SW 1271 (cell line): ENCODE measurements at regions not wholly inside any gene's neighbourhood (a gene's known extent, or its start where the extent isn't known, plus 50 kb on each side); places are given as distances from the start of the nearest gene placed in this dataset.
A peak's percentile ranks its signal among the peaks of the same experiment; 100 is the strongest.

ENCODE experiments used
- DNase-seq, 2 experiments: peaks; one replicate each; lab custom pipeline; 2025; lab: John Stamatoyannopoulos, UW

DNA sequence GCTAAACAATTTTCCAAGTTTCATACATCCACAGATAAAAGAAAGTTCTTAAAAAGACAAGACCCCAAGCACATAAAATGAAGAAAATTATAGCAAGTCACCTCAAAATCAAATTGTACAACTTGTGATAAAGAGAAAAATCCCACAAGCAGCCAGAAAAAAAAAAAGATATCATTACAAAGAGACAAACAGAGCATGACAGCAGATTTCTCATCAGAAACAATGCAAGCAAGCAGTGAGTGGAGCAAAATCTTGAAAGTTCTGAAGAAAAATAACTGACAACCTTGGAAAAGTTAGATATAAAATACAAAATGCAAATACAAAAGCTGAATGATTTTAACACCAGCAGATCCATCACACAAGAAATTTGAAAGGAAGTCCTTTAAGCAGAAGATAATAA is 194.5 kb upstream of the SOX5 start:
- DNase-seq: no peak

DNA sequence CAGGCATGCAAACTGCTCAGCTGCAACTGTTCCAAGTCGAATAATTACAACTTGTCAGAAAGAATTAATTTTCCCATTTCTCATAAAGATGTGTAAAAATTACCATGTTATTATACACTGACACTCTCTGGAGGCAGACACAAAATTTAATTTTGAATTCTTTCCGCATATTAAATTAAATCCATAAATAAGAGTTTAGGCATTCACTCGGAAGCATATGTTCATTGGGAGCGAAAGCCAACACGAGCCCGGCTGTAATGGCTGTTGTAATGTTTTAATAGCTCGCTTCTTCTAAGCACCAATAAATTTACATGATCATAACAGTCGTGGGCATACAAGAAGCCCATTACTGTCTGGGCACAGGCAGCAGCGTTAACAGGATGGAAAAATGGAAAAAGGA is 189.6 kb upstream of the SOX5 start:
- DNase-seq: no peak

GRCh38 chr12:24138041-24138440 is 188.6 kb upstream of the SOX5 start:
- no peak for DNase-seq

DNA sequence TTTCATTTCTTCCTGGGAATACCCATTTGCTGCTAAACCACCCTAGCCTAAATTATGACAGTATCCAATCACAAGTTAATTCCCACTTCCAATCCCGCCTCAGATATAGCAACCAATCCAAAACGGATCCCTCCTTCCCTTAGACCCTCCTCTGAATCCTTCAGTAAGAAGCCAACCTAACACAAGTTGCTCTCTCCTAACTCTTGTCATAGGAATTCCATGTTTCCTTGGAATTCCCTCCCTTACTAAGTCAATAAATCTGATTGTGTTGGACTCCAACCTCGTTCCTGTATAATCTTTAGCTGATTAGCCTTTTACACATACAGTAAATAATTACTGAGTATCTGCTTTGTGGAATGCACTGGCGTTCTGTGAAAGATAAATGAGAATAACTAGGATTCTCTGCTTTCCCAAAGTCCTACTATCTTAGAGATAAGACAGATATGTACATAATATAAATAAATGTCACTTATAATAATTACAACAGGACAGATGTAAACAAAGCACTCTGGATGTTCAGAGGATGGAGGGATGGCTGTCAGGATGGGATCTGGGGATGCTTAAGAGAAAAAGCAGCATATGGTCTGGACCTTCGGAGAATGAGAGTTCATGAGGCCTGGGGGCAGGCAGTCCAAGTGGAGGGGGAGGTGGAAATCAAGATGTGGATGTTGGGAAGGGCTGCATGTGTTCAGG is 185.8 kb upstream of the SOX5 start:
- DNase-seq: no peak

DNA sequence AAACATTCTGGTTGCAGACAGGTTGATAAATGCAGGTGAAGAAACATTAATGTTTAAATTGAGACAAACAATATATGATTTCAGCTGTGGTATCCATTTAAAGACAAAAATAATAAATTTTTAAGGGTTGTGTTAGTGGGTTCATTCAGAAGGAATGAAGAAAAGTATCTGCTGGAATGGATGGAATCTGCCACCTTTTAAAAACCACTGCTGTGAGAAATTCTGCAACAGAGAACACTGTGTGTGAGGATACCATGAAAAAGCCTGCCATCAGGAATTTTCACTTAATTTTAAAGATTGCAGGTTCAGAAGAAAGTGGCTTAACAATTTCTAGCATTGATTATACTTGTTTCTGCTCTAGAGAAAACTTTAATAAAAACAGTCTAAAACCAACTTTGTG is 184.6 kb upstream of the SOX5 start:
- DNase-seq: no peak

DNA sequence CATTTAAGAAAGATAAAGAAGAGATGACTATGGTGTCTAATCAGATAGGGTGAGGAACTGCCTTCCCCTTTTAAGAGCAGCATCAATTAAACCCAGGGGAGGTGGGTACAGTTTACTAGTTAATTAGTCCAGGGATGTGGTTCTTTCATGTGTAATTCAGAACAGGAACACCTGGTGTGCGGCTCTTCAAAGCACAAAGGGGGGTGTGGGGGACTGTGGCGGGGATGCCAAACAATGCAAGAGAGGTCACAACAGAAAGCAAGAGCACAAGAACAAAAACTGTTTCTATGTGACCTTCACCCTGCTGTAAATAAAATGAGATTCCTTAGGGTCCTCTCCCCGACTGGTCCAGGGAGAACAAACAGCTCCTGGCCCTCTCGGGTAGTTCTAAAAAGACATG is 183.9 kb upstream of the SOX5 start:
- DNase-seq: no peak

- DNase-seq: no peak
Observed at GRCh38 chr12:24127919-24128721, 178.7 kb upstream of the SOX5 start.

- DNase-seq: no peak
Observed at GRCh38 chr12:24125280-24125679, 175.8 kb upstream of the SOX5 start.

DNA sequence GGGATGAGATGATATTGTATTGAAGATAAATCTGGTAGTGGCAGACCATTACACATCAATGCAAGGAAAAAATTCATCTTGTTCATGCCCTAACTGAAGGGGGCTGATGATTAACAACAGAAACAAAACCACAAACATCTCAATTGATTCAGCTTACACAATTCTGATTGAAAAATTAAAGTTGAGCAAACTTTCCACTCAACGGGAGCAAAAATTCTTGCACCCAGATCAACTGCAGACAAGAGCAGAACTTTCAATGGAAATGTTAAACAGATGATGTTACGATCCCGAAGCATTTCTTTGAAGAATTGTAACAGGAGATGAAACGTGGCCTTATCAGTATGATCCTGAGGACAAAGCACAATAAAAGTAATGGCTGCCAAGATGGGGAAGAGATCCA is 172.4 kb upstream of the SOX5 start:
- no peak for DNase-seq

GRCh38 chr12:24118668-24119067 is 169.2 kb upstream of the SOX5 start:
- DNase-seq: no peak

DNA sequence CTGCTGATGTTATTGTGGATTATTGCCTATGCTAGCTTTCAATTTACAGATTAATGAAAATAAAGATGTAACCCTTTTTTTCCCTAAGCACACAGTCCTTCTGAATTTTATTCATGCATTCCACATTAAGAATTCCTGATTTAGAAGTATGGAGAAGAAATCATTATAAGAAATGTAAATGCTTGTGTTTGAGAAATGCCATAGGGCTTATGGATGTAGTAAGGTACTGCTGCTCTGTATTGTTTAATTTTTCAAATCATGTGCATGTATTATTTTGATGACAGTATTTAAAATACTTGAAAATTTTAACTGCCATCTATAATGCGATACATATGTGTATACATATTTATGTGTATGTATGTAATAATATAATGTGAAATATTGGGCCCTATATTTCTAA is 167.1 kb upstream of the SOX5 start:
- no peak for DNase-seq

DNA sequence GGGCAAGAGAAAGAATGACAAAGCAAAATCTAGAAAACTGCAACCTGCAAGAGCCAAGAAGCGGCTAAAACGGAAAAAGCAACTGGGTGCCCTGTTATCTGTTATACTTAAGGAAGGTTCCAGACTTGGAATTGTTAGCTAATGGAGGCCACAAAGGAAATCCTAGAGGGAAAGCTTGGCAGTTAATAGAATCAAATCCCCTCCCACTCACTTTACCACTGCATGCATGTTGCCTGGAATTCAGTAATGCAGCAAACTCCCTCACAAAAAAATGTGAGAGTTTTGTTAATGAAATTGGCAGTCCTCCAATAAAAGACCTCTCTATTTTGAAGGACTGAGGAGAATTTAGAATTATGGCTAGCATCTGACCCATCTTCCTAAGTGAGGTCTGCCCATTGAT is 164.2 kb upstream of the SOX5 start:
- DNase-seq: no peak

- DNase-seq: no peak
Observed at GRCh38 chr12:24111616-24112015, 162.1 kb upstream of the SOX5 start.

- DNase-seq: no peak
Observed at GRCh38 chr12:24111086-24111485, 161.6 kb upstream of the SOX5 start.

DNA sequence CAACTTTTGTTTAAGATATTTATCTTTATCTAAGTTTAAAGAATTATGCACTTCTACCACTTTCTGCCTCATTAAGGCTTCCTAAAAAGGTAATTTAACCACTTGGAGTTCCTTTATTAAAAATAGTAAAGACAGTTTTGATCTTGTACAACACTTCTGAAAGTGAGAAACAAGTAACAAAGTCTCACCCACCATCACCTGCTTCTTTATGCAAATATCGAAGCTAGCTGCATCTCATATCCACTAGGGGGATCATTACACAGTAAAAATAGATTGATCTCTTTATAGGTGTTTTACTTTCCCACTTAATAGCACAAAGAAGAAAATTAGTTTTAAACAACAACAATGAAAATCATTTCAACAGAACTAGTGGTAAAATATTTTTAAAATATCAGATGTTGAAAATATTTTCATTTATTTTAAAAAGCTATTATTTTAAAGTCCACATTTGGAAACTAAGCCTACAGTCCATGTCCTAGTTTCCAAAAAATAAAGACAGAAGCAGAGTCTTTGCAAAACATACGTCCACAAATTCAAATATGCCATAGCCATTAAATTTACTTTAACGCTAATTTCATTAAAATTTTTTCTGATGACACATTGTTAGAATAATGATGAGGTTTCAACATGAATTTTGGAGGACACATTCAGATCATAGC is 160.0 kb upstream of the SOX5 start:
- peak in 1 of 2 experiments; percentile 18 for DNase-seq

GRCh38 chr12:24102676-24103075 is 153.2 kb upstream of the SOX5 start:
- no peak for DNase-seq

DNA sequence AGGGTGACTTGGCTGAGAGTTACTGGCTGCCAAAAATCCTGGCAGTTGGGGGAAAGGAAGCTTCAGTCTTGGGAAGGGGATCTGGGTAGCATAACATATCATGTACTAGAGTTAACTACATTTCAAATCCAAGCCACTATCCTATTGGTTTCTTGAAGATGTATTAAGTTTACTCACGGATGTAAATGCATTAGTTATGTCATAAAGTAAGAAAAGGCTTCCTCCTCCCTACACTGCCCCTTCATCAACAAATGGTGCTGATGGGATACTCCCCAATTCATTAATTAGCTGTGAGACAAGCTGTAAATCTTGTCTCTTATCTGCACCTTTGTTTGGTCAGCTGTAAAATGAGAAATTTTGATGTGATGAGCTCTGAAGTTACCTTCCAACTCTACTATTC is 150.1 kb upstream of the SOX5 start:
- no peak for DNase-seq

- DNase-seq: no peak
Observed at GRCh38 chr12:24095245-24095644, 145.8 kb upstream of the SOX5 start.

- no peak for DNase-seq
Observed at GRCh38 chr12:24089510-24089890, 140.0 kb upstream of the SOX5 start.

GRCh38 chr12:24088751-24089509 is 139.5 kb upstream of the SOX5 start:
- DNase-seq: no peak

GRCh38 chr12:24087294-24087693 is 137.8 kb upstream of the SOX5 start:
- no peak for DNase-seq

- no peak for DNase-seq
Observed at GRCh38 chr12:24084800-24085199, 135.3 kb upstream of the SOX5 start.
